Stimulated activated CD4-positive, alpha-beta T cell treated with anti-CD3 and anti-CD28 coated beads, Interleukin-15, amount 100 ng/mL, for 24 hours (primary cell): ENCODE measurements at regions not wholly inside any gene's neighbourhood (a gene's known extent, or its start where the extent isn't known, plus 50 kb on each side); places are given as distances from the start of the nearest gene placed in this dataset.
"Not testable (repeated sequence)": the region's sequence is repeated elsewhere in the genome, so short reads cannot be mapped to it uniquely, and the experiment has no call there.

Experiments used
- DNase-seq: peaks from one replicate; pipeline ENCODE4 v3.0.0-alpha.2; 2020

DNA sequence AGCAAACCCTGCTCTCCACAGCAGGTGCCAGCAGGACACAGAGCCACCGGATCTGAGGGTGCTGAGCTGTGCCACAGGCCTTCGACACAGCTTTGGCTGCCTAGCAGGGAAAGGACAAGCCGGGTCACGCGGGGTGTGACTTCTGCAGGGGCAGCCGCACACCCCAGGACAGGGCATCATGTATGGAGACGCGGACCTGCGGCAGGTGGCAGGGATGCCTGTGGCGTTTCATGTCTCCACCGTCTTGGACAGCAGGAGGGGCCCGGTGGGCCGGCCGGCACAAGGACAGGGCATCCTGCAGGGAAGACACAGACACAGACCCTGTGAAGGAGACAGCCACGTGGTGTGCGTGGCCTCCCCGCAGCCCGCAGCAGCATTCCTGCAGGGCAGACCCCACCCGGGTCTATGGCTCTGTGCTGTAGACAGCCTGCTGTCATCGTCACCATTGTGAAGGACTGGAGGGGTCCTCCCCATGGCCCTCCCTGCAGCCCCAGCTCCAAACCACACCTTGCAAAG, 109.2 kb downstream of the PDGFA start:
- DNase-seq: no peak

GRCh38 chr7:411116-411515, 108.5 kb downstream of the PDGFA start:
- DNase-seq: not testable (repeated sequence)

- no peak for DNase-seq
Observed at GRCh38 chr7:411677-412312, 107.9 kb downstream of the PDGFA start.

- no peak for DNase-seq
Observed at GRCh38 chr7:412313-412710, 107.3 kb downstream of the PDGFA start.

- no peak for DNase-seq
Observed at GRCh38 chr7:414681-415560, 104.7 kb downstream of the PDGFA start.

DNA sequence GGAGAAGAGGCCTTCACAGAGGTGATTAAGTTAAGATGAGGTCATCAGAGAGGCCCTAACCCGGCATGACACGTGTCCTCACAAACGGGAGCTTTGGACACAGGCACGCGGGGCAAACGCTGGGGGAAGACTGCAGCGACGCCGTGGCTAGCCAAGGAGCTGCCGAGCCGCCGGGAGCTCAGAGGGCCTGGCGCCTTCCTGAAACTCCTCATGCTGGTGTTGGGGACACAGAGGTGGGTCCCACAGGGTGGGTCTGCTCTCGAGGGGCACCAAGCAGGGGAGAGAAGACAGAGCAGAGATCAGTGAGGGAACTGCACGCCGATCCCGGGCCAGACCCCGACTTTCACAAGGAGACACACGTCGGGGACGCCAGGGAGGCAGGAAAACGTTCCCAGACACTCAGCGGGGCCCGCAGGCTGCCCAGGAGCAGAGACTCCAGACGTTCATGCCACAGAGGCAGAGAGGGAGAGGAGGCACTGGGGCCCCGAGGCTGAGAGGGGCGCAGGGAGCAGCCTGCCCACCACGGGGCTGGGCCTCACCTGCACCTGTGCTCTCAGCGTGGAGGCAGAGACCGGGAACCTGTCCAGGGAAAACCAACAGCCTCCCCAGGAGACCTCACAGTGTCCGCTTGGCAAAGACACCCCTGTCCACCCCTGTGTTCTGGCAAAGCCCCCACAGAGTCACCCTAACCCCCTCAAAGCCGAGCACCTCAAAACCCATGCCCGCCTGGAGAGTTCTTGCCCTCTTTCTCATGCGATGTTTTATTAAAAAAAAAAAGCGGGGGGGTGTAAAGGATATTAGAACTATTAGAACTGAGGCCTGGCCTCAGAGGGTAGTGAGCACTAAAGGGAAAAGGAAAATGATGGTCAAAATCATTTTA, 103.8 kb downstream of the PDGFA start:
- DNase-seq: no peak

DNA sequence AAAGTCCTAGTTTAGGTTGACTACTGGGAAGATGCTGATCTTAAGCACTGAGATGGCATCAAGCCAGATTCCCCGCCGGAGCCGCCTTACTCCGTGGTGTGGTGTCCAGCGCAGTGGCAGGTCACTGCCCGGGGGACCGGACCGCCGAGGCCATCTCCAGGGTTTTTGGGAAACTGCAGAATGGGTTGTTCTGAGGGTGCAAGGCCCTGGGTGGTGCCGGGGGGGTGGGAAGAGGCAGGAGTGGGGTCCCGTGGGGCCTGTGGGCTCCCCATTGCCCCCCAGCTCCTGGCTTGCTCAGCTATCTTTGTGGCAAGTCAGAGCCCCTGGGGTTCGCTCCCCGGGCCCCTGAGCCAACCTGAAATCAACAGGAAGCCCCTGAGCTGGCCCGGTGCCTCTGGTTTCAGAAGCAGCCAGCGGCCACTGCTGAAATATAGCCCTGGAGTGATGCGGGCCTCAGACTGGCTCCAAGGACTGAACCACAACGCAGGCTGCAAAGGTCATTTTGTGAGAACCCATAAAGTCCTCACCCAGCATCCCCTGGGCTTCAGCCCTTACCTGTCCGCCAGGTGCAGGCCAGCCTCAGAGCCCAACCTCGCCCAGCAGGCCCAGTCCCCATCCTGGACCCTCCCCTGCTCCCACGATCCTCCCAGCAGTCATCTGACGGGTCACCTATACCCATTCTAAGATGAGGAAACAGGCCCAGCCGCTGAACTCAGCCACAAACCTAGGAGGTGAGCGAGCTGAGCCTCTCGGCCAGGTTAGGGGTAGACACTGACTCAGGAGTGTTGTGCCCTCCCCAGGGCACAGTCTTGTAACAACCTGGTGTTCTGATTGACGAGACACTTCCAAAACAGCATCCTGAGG, 102.7 kb downstream of the PDGFA start:
- DNase-seq: no peak

GRCh38 chr7:417625-417889, 102.1 kb downstream of the PDGFA start:
- DNase-seq: no peak

DNA sequence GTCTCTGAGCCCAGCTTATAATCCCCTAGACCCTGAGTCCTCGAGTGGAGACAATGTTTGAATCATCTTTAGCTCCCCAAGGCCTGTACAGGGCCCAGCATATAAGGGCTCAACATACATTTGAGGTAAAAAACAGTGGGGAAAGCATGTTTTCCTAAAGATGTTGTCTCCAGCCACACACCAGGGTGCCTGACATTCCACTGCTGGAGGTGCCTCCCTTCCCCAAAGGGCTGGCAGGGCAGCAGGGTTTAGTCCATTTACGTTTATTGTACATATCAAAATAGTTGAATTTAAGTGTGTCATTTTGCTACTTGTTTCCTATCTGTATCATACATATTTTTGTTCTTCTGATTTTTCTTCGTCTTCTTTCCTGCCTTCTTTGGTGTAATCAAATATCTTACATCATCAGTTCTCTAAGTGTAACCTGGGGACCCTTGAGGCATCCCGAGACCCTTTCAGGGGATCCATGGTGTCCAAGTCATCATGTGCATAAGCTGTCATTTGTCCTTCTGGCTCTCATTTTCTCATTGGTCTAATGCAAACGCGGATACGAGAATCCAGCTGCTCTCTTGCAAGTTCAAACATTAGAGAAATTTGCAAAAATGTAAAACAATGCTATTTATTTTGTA, 101.6 kb downstream of the PDGFA start:
- no peak for DNase-seq

DNA sequence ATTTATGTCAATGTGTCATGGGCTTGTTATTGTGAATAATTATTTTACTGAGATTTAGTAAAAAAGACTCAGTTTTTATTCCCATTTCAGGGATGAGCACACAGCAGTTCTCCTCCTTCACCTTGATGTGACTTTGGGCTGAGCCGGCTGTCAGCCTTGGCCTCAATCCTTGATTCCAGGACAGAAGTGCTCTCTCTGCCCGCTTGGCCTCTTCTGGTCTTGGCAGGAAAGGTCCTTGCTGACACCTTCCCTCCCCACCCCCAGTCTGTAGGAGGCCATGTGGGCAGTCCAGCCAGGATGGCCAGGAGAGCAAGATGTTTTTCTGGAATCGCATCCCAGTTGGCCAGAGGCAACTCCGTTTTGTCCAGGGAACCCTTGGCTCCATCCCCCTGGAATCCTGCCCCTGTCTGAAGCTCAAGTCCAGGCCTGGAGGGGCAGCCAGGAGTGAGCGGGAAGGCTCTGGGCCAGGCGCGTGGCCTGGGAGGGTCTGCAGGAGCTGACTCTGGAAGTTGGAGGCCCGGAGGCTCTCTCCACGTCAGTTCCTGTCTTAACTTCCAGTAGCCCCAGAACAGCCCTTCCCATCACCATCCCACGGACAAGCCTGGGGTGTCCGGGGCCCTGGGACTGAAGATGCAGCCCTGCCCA, 100.9 kb downstream of the PDGFA start:
- no peak for DNase-seq

GRCh38 chr7:420142-421093, 99.2 kb downstream of the PDGFA start:
- no peak for DNase-seq

DNA sequence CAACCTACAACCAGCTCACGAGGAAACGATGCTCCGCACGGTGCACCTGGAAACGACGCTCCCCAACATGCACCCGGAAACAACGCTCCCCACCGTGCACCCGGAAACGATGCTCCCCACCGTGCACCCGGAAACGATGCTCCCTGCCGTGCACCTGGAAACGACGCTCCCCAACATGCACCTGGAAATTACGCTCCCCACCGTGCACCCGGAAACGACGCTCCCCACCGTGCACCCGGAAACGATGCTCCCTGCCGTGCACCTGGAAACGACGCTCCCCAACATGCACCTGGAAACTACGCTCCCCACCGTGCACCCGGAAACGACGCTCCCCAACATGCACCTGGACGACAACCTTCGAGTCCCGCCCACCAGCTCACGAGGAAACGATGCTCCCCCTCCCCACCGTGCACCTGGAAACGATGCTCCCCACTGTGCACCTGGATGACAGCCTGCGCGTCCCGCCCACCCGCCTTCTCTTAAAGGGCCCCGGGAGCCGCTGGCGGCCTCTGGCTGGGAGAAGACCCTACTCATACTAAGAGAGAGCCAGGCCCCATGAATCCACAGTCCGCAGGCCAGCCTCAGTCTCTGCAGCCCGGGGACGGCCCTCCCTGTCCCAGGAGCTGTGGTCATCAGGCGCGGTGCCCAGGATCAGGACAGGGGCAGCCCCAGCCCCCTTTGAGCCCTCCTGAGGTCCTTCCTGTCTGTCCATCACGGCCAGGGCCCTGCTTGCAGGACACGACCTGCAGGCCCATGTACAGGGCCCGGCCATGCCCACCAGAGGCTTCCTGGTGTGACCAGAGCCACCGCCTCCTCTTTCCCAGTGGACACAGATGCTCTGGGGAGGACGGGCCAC, 98.3 kb downstream of the PDGFA start:
- no peak for DNase-seq

DNA sequence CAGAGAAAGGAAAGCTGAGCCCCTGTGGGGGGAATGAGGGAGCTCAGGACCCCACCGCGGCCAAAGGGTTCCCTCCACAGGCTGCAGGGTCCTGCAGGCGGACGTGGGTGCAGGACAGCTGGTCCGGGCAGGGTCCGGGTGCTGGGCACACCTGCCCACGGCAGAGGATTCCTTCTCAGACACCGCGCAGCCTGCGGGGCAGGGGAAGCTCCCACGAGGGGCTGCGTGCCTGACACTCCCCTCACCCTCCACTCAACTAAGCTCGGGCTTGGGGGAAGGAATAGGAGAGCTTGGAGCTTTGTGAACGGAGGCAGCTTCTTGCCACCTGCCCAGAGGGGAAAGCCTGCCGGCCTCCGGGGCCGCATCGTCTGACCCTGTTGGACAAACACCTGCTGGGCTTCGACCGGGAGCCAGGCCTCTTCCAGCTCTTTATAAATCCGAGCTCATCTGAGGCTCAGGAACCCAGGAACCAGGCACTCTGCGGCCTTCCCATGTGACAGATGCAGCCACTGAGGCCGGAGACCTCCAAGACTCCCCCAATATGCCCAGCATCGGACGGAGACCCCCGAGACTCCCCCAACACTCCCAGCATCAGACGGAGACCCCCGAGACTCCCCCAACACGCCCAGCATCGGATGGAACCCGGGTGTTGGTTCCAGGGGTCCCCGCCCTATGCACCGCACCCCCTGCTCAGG, 97.3 kb downstream of the PDGFA start:
- DNase-seq: no peak

GRCh38 chr7:422886-423225, 96.8 kb downstream of the PDGFA start:
- DNase-seq: no peak

- no peak for DNase-seq
Observed at GRCh38 chr7:423312-424260, 96.1 kb downstream of the PDGFA start.

DNA sequence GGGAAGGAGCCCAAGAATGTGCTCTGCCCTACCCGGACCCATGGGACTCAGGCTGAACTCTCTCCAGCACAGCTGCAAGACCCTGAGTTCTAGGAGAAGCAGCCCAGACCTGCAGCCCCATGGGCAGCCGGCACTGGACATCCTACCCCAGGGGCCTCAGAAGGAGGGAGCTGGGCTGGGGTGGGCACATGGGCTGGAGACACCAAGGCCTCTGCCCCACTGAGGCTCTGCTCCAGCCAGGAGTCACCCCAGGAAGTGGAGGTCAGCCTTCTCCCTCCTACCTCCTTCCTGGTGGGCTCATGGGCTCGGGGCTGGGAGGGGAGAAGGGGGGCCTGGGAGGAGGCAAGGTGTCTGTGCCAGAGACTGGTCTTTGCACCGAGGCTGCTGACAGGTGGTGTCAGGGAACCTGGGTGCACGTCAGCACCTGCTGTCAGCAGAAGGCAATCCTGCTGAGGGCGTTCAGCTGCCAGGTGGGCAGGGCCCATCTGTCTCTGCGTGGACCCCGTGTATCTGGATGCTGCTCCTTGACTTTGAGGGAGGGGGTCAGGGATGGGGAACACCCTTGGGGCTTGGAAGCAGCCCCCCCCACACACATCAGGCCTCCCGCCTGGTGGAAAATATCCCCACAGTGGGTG, 95.2 kb downstream of the PDGFA start:
- DNase-seq: no peak
